ENCODE measurements at regions not wholly inside any gene's neighbourhood (a gene's known extent, or its start where the extent isn't known, plus 50 kb on each side); places are given as distances from the start of the nearest gene placed in this dataset.

DNA sequence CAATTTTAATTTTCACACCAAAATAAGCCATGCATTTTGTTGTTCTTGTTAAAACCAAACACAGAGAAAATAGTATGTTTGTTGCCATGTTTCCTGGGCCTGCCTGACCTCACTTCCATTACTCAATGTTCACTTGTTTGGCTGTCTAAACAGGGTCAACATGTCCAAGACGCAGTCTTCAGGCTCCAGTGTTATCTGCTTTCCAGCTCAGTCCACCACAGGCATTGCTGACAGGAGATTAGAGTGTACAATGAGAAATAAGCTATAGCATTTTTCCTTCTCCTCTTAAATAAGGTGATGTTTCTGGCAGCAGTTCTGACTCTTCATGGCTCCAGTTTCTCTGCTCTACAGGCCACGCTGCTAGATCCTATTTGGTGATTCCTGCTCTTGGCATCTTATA is 1030.5 kb downstream of the KCNT2 start:
- no peak for TF ChIP-seq EZH2 (IDR thresholded peaks at IDR 0.05; ENCODE audit: borderline replicate concordance, low read depth, low read length, severe bottlenecking)
- no peak for TF ChIP-seq CTCF (IDR thresholded peaks at IDR 0.05; ENCODE audit: borderline replicate concordance, extremely low read depth, low read length, poor library complexity, severe bottlenecking)
